Activated CD4-positive, alpha-beta memory T cell treated with anti-CD3 and anti-CD28 coated beads for 36 hours (primary cell): ENCODE measurements at regions not wholly inside any gene's neighbourhood (a gene's known extent, or its start where the extent isn't known, plus 50 kb on each side); places are given as distances from the start of the nearest gene placed in this dataset.
"Not testable (repeated sequence)": the region's sequence is repeated elsewhere in the genome, so short reads cannot be mapped to it uniquely, and the experiment has no call there.

Experiments
- CTCF ChIA-PET: fragments of 350-600 bp; sonication (Branson Sonifier 250); formaldehyde crosslinking; loops from one replicate; lab custom pipeline; 2021; ENCODE audit warnings: antibody characterized with exemption, inconsistent platforms; lab: Charles Lee
- POLR2A ChIA-PET: fragments of 350-600 bp; sonication (Branson Sonifier 250); formaldehyde crosslinking; loops from one replicate; lab custom pipeline; 2021; ENCODE audit warnings: antibody characterized with exemption; lab: Charles Lee
- DNase-seq: peaks from one replicate; pipeline ENCODE4 v3.0.0-alpha.2; 2020
- H3K27ac Mint-ChIP-seq: one replicate; pipeline ENCODE4 v1.8.0; 2021; ENCODE audit warnings: mixed read lengths
- H3K27me3 Mint-ChIP-seq: one replicate; pipeline ENCODE4 v1.8.0; 2021; ENCODE audit warnings: mixed read lengths
- H3K36me3 Mint-ChIP-seq: one replicate; pipeline ENCODE4 v1.8.0; 2021; ENCODE audit warnings: mixed read lengths
- H3K4me1 Mint-ChIP-seq: one replicate; pipeline ENCODE4 v1.8.0; 2021; ENCODE audit warnings: low read depth, mixed read lengths
- H3K4me3 Mint-ChIP-seq: one replicate; pipeline ENCODE4 v1.8.0; 2021; ENCODE audit warnings: mild to moderate bottlenecking, mixed read lengths
- H3K9me3 Mint-ChIP-seq: one replicate; pipeline ENCODE4 v1.8.0; 2021; ENCODE audit warnings: mixed read lengths
- intact Hi-C: fragments of 100-400 bp; cut with micrococcal nuclease; formaldehyde crosslinking; loops from one replicate; pipeline ENCODE4 v1.15.1; 2023

DNA sequence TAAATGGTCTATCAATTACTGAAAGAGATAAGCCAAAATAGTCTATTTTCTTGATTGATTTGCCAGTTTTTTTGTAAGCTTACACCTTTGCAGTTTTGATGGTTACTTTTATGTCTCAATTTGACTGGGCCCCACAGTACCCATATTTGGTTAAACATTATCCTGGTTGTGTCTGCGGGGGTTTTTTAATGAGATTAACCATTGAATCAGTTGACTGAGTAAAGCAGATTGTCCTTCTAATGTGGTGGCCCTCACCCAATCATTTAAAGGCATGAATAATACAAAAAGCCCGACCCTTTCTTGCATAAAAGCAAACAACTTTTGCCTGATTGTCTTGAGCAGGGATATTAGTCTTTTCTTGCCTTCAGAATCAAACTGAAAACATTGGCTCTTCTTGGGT is 650.0 kb upstream of the RGS18 start:
- Mint-ChIP-seq H3K27ac (no peak overlapping the region), H3K27me3 (no peaks in the 10 kb centered on the region), H3K4me3 (no peak overlapping the region), H3K36me3 (no peaks in the 10 kb centered on the region), H3K4me1 (no peaks in the 10 kb centered on the region), H3K9me3 (peaks cover 22% of the 10 kb centered on the region)
- intact Hi-C loops = no loop called here
- CTCF ChIA-PET = no interaction called here
- POLR2A ChIA-PET = no interaction called here
- DNase-seq = no peak

DNA sequence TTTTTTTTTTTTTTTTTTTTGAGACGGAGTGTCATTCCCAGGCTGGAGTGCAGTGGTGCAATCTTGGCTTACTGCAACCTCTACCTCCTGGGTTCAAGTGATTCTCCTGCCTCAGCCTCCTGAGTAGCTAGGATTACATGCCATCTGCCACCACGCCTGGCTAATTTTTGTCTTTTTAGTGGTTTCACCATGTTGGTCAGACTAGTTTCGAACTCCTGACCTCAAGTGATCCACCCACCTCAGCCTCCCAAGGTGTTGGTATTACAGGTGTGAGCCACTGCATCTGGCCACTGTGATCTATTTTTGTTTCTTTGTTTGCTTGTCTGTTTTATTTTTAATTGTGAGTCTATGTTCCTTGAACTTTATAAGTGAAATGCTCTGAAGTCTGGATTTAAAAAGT is 646.8 kb upstream of the RGS18 start:
- H3K4me3 Mint-ChIP-seq, intact Hi-C loops, H3K4me1 Mint-ChIP-seq, H3K36me3 Mint-ChIP-seq, POLR2A ChIA-PET, DNase-seq, H3K27ac Mint-ChIP-seq, CTCF ChIA-PET, H3K27me3 Mint-ChIP-seq: not testable (repeated sequence)
- H3K9me3 Mint-ChIP-seq = peaks cover 28% of the 10 kb centered on the region

DNA sequence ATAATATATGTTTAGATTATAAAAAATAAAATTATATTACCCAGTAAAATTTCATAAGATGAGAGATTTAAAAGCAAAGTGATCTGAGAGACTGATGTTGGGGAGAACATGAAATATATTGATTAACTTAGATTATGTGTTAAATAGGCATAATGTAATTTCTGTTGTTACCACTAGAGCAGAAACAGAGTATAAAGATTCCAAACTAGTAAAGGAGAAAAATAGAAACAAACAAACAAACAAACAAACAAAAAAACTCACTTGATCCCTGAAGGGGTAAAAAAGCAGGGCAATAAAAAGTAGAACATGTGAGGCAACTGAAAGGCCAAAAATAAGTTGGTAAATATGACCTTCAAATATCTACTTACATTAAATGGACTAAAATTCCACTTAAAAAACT is 640.4 kb upstream of the RGS18 start:
- Mint-ChIP-seq H3K4me1 (no peaks in the 10 kb centered on the region), H3K27me3 (no peaks in the 10 kb centered on the region), H3K4me3 (no peak overlapping the region), H3K9me3 (peaks cover 19% of the 10 kb centered on the region), H3K27ac (no peak overlapping the region), H3K36me3 (no peaks in the 10 kb centered on the region)
- ChIA-PET POLR2A (no interaction called here), CTCF (no interaction called here)
- DNase-seq = no peak
- intact Hi-C loops = no loop called here

DNA sequence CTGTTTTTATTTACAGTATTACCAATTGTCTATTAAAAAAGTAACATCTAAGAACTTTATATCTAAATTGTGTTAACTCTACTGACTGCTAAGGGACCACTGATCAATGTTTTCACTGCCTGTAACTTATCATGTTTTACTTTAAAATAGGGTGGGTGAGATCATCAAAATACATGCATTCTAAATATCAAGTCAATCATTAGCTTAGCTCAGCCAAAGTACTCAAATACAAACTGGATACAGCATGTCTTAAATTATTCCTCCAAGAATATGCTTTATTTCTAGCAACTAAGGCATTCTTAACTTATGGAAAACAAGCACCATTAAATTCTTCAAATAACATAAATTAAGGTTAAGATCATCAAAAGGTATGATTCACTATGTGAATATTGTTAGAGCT is 638.7 kb upstream of the RGS18 start:
- Mint-ChIP-seq H3K4me3 (no peak overlapping the region), H3K9me3 (peaks cover 11% of the 10 kb centered on the region), H3K36me3 (no peaks in the 10 kb centered on the region), H3K27ac (no peak overlapping the region), H3K27me3 (no peaks in the 10 kb centered on the region), H3K4me1 (no peaks in the 10 kb centered on the region)
- CTCF ChIA-PET = no interaction called here
- intact Hi-C loops = no loop called here
- no peak for DNase-seq
- POLR2A ChIA-PET = no interaction called here

DNA sequence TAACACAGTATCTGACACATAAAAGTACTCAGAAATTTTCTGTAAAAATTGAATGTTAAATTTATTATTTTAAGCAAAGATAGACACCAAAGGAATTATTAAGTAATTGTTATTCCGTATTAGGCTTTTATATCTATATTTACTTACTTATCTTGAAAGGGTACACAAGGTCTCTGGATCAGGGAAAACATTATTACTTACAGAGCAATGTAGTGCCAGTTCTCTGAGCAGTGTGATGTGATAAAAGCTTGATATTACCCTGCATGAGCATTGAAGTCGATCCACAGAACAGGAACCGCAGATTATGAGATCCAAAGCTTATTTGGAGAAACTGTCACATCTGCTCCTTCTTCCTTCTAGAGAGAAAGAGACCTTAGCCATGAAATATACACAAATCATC is 637.9 kb upstream of the RGS18 start:
- intact Hi-C loops = no loop called here
- ChIA-PET POLR2A (no interaction called here), CTCF (no interaction called here)
- no peaks in the 10 kb centered on the region for H3K4me1 Mint-ChIP-seq
- no peak for DNase-seq
- no peak overlapping the region for H3K4me3 Mint-ChIP-seq
- H3K36me3 Mint-ChIP-seq = no peaks in the 10 kb centered on the region
- no peak overlapping the region for H3K27ac Mint-ChIP-seq
- peaks cover 9% of the 10 kb centered on the region for H3K9me3 Mint-ChIP-seq
- H3K27me3 Mint-ChIP-seq = no peaks in the 10 kb centered on the region

DNA sequence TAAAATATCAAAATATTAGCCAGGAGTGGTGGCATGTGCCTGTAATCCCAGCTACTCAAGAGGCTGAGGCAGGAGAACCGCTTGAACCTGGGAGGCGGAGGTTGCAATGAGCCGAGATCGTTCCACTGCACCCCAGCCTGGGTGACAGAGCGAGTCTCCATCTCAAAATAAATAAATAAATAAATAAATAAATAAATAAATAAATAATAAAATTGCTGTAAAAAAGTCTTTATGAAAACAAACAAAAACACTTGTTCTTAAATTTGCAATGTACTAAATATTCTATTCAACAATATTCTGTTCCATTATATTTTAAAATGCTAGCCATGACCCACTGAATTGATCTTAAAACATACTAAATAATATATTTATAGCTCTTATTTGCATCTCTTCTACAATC is 632.3 kb upstream of the RGS18 start:
- H3K36me3 Mint-ChIP-seq, H3K27ac Mint-ChIP-seq, H3K27me3 Mint-ChIP-seq, H3K4me1 Mint-ChIP-seq, H3K4me3 Mint-ChIP-seq, POLR2A ChIA-PET, DNase-seq, CTCF ChIA-PET, intact Hi-C loops: not testable (repeated sequence)
- H3K9me3 Mint-ChIP-seq = peaks cover 10% of the 10 kb centered on the region

DNA sequence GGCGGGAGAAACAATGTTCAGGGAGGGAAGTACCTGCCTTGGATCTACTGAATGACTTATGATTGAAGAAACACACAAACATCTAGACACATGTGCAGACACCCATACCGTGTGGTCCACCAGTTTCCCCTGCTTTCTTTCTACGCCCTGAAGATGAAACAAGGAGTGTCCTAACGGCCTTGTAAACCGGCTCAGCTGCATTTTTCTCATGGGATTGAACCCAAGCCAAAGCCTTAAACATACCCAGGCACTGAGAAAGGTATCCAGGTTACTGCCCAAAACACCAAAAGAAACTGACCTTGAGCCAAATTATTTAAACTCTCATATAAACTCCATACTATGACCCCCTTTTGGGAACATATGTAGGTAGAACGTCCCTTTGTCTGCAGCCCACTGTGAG is 630.0 kb upstream of the RGS18 start:
- intact Hi-C loops = no loop called here
- Mint-ChIP-seq H3K4me3 (no peak overlapping the region), H3K27ac (no peak overlapping the region), H3K36me3 (no peaks in the 10 kb centered on the region), H3K9me3 (peaks cover 13% of the 10 kb centered on the region), H3K27me3 (no peaks in the 10 kb centered on the region), H3K4me1 (no peaks in the 10 kb centered on the region)
- DNase-seq = no peak
- ChIA-PET CTCF (no interaction called here), POLR2A (no interaction called here)

DNA sequence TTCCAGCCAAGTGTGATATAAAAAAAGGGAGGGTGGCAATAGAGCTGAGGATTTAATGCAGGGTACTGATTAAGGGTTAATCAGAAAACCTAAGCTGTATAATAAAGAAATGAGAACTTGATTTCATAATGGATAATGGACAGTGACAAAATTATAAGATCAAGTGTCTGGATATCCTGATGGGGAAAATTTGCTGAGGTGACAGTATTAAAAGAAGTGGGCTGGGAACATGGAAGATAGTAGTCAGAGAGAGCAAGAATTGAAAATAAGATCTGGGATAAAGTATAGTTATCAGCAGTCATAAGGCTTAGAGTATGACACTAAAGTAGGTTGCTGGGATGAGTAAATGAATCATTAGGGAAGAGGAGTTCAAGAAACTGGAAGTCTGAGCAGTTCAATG is 627.3 kb upstream of the RGS18 start:
- CTCF ChIA-PET = no interaction called here

DNA sequence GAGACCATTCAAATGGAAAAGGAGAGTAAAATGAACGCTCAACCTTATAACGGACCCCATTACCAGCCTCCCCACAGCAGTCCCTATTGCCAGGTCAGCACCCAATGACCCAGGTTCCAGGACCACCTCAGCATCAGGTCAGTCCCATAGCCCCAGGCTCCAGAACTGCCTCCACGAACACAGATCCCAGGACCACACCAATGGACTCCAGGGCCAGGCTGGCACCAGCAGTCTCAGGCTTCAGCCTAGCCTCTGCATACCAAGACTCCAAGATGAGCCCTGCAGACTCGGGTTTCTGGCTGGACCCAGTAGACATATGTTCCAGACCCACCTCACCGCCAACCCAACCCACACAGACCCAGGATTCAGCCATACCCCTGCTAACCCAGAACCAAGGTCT is 625.0 kb upstream of the RGS18 start:
- H3K27ac Mint-ChIP-seq = no peak overlapping the region
- no peaks in the 10 kb centered on the region for H3K27me3 Mint-ChIP-seq
- CTCF ChIA-PET = no interaction called here
- no peak for DNase-seq
- POLR2A ChIA-PET = no interaction called here
- H3K4me1 Mint-ChIP-seq = no peaks in the 10 kb centered on the region
- no peak overlapping the region for H3K4me3 Mint-ChIP-seq
- intact Hi-C loops = no loop called here
- peaks cover 24% of the 10 kb centered on the region for H3K9me3 Mint-ChIP-seq
- H3K36me3 Mint-ChIP-seq = no peaks in the 10 kb centered on the region

More for the DNA sequence above, 627.3 kb upstream of the RGS18 start:
- no peak overlapping the region for H3K4me3 Mint-ChIP-seq
- H3K36me3 Mint-ChIP-seq = no peaks in the 10 kb centered on the region
- H3K4me1 Mint-ChIP-seq = no peaks in the 10 kb centered on the region
- no peak for DNase-seq
- intact Hi-C loops = no loop called here
- H3K27me3 Mint-ChIP-seq = no peaks in the 10 kb centered on the region
- H3K9me3 Mint-ChIP-seq = peaks cover 14% of the 10 kb centered on the region
- no peak overlapping the region for H3K27ac Mint-ChIP-seq
- POLR2A ChIA-PET = no interaction called here

DNA sequence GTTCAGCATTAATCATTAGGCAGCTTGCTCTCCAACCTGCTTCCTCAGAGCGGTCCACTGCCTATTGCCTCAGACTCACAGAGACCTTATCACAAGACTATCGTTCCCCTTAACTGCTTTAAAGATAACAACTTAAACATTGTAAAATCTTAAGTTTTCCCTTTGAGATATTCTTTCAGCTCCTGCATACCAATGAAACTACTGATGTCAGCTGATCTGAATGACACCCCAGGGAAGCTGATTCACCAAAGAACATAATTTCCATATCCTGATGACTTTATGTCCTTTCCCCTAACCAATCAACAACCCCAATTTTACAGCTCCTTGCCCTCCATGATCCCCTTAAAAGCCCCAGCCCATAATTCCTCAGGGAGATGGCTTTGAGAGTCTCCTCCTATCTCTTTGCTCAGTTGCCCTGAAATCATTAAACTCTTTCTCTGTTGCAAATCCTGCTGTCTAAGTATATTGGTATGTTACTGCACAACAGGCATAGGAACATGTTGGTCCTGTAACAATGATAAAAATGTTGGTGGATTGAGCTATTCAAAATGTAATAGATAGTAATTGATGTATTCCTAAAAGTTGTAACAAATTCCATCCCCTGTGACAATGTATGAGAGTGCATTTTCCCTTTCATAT is 621.4 kb upstream of the RGS18 start:
- Mint-ChIP-seq H3K4me1 (no peaks in the 10 kb centered on the region), H3K9me3 (peaks cover 20% of the 10 kb centered on the region), H3K36me3 (no peaks in the 10 kb centered on the region), H3K27me3 (no peaks in the 10 kb centered on the region), H3K27ac (no peak overlapping the region), H3K4me3 (no peak overlapping the region)
- CTCF ChIA-PET = no interaction called here
- POLR2A ChIA-PET = no interaction called here
- intact Hi-C loops = no loop called here
- no peak for DNase-seq

DNA sequence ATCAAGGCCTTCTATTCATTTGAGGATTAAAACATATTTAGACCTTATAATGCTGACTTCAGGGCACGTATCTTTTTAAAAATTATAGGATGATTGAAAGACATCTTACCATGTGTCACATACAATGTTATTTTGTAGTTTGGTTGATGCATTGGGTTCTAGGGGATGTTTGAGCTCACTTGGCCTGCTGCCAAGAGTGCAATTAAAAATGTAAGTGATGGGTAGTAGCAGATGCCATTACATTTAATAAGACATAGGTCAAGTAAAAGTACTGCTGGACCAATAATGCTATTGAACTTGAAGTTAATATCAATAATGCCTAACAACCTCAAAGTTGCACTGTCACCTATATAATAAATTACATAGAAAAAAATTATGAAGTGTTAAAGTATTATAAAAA is 616.5 kb upstream of the RGS18 start:
- DNase-seq = no peak
- H3K27ac Mint-ChIP-seq = no peak overlapping the region
- CTCF ChIA-PET = no interaction called here
- intact Hi-C loops = no loop called here
- H3K36me3 Mint-ChIP-seq = no peaks in the 10 kb centered on the region
- peaks cover 16% of the 10 kb centered on the region for H3K9me3 Mint-ChIP-seq
- H3K4me3 Mint-ChIP-seq = no peak overlapping the region
- POLR2A ChIA-PET = no interaction called here
- H3K4me1 Mint-ChIP-seq = no peaks in the 10 kb centered on the region
- no peaks in the 10 kb centered on the region for H3K27me3 Mint-ChIP-seq

DNA sequence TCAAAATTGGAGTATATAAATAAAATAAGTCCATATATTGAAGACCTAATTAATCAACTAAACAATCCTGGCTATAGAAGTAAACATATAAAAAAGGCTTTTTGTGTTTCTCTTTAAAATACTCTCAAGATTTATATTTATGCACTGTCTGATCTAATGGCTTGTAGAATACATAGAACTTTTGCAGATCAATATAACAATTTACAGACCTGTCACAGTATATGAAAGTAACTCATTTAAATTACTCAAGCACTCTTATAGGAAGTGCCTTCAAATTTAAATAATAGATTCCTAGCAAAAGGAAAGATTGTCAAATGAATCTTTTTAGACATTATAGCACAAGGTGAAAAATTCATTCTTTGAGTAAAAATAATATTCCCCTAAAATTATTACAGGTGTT is 615.8 kb upstream of the RGS18 start:
- peaks cover 12% of the 10 kb centered on the region for H3K9me3 Mint-ChIP-seq
- H3K4me1 Mint-ChIP-seq = no peaks in the 10 kb centered on the region

DNA sequence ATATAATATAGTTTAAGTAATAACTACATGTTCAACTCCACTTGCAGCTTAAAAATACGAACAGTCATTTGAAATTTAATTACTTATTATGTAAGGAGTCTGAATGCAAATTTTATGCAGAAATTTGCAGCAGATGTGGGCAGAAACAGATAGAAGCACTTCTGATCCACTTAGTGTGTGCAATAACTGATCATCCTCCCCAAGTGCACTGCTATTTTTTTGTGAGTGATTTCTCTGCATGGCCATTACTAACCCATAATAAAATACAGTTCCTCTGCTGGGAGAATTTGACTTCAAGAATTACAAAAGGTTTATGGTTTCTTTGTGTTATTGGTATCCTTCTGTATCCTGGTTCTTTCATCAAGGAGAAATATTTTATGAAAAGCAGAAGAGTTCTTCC is 611.5 kb upstream of the RGS18 start:
- H3K4me1 Mint-ChIP-seq = no peaks in the 10 kb centered on the region

More for the DNA sequence above, 615.8 kb upstream of the RGS18 start:
- Mint-ChIP-seq H3K4me3 (no peak overlapping the region), H3K27ac (no peak overlapping the region), H3K27me3 (no peaks in the 10 kb centered on the region), H3K36me3 (no peaks in the 10 kb centered on the region)
- intact Hi-C loops = no loop called here
- ChIA-PET POLR2A (no interaction called here), CTCF (no interaction called here)
- no peak for DNase-seq

More for the DNA sequence above, 611.5 kb upstream of the RGS18 start:
- DNase-seq = no peak
- CTCF ChIA-PET = no interaction called here
- Mint-ChIP-seq H3K27ac (no peak overlapping the region), H3K27me3 (no peaks in the 10 kb centered on the region), H3K36me3 (no peaks in the 10 kb centered on the region), H3K4me3 (no peak overlapping the region), H3K9me3 (peaks cover 3% of the 10 kb centered on the region)
- POLR2A ChIA-PET = no interaction called here
- intact Hi-C loops = no loop called here
